ENCODE measurements at regions not wholly inside any gene's neighbourhood (a gene's known extent, or its start where the extent isn't known, plus 50 kb on each side); places are given as distances from the start of the nearest gene placed in this dataset.

- H3K23ac ChIP-seq (ENCODE audit: low read length in 2 of 2): no peak overlapping the region
- no peak for DNase-seq
- no peak overlapping the region for H3K4me2 ChIP-seq (ENCODE audit: low read length, poor library complexity, severe bottlenecking)
- H2BK5ac ChIP-seq (ENCODE audit: low read depth, low read length, poor library complexity, severe bottlenecking): no peak overlapping the region
- no peaks in the 10 kb centered on the region for H3K79me1 ChIP-seq (replicated peaks; ENCODE audit: low read length, poor library complexity, severe bottlenecking)
- H3K4ac ChIP-seq (ENCODE audit: low read depth in 1 of 2, low read length in 2 of 2): no peak overlapping the region
- no peak overlapping the region for H3K27ac ChIP-seq (ENCODE audit: low read length, poor library complexity, severe bottlenecking)
- no peaks in the 10 kb centered on the region for H3K36me3 ChIP-seq (ENCODE audit: control insufficient read depth in 1 of 2, insufficient read depth in 2 of 2, low read depth in 1 of 2, low read length in 2 of 2)
- H3K4me3 ChIP-seq (ENCODE audit: insufficient read depth in 1 of 2, low read depth in 1 of 2, low read length in 2 of 2): no peak overlapping the region
- H2BK15ac ChIP-seq (ENCODE audit: low read depth, poor library complexity, severe bottlenecking): no peak overlapping the region
- H3K4me1 ChIP-seq (ENCODE audit: control insufficient read depth, insufficient read depth, low read depth, low read length): no peaks in the 10 kb centered on the region
- no peak overlapping the region for H4K91ac ChIP-seq (ENCODE audit: low read length)
- WGBS: 86% methylated on average over 3 of the region's 3 CpGs
- no peak overlapping the region for H2AK5ac ChIP-seq (ENCODE audit: low read length, severe bottlenecking)
- H3K9ac ChIP-seq (ENCODE audit: low read length): no peak overlapping the region
- no peak overlapping the region for H3K14ac ChIP-seq (ENCODE audit: low read length in 2 of 2)
- H4K8ac ChIP-seq (ENCODE audit: low read length): no peak overlapping the region
- H2BK120ac ChIP-seq (ENCODE audit: low read depth, low read length): no peak overlapping the region
- no peak overlapping the region for H3K18ac ChIP-seq (ENCODE audit: low read depth in 1 of 2, low read length in 2 of 2)
- no peak overlapping the region for H2AFZ ChIP-seq (ENCODE audit: low read depth, low read length)
- H2BK12ac ChIP-seq (ENCODE audit: low read length in 2 of 2): no peak overlapping the region
- no peaks in the 10 kb centered on the region for H3K27me3 ChIP-seq (ENCODE audit: control insufficient read depth in 1 of 2, insufficient read depth in 1 of 2, low read length in 2 of 2)
- H3K9me3 ChIP-seq (ENCODE audit: control insufficient read depth, low read length): no peaks in the 10 kb centered on the region
These were observed 349.6 kb downstream of the TFEC start for GRCh38 chr7:115680921-115681320.

- H2BK12ac ChIP-seq (ENCODE audit: low read length in 2 of 2): no peak overlapping the region
- no peak overlapping the region for H3K18ac ChIP-seq (ENCODE audit: low read depth in 1 of 2, low read length in 2 of 2)
- H2BK5ac ChIP-seq (ENCODE audit: low read depth, low read length, poor library complexity, severe bottlenecking): no peak overlapping the region
- no peaks in the 10 kb centered on the region for H3K79me1 ChIP-seq (replicated peaks; ENCODE audit: low read length, poor library complexity, severe bottlenecking)
- H2AK5ac ChIP-seq (ENCODE audit: low read length, severe bottlenecking): no peak overlapping the region
- DNase-seq: peak; percentile 48
- H3K9me3 ChIP-seq (ENCODE audit: control insufficient read depth, low read length): no peaks in the 10 kb centered on the region
- no peak overlapping the region for H3K14ac ChIP-seq (ENCODE audit: low read length in 2 of 2)
- no peaks in the 10 kb centered on the region for H3K4me1 ChIP-seq (ENCODE audit: control insufficient read depth, insufficient read depth, low read depth, low read length)
- 0% methylated on average over 1 of the region's 2 CpGs for WGBS
- H2AFZ ChIP-seq (ENCODE audit: low read depth, low read length): no peak overlapping the region
- H3K27me3 ChIP-seq (ENCODE audit: control insufficient read depth in 1 of 2, insufficient read depth in 1 of 2, low read length in 2 of 2): no peaks in the 10 kb centered on the region
- no peaks in the 10 kb centered on the region for H3K36me3 ChIP-seq (ENCODE audit: control insufficient read depth in 1 of 2, insufficient read depth in 2 of 2, low read depth in 1 of 2, low read length in 2 of 2)
- no peak overlapping the region for H3K23ac ChIP-seq (ENCODE audit: low read length in 2 of 2)
- no peak overlapping the region for H3K9ac ChIP-seq (ENCODE audit: low read length)
- H4K91ac ChIP-seq (ENCODE audit: low read length): no peak overlapping the region
- H3K4ac ChIP-seq (ENCODE audit: low read depth in 1 of 2, low read length in 2 of 2): no peak overlapping the region
- H3K27ac ChIP-seq (ENCODE audit: low read length, poor library complexity, severe bottlenecking): no peak overlapping the region
- no peak overlapping the region for H2BK15ac ChIP-seq (ENCODE audit: low read depth, poor library complexity, severe bottlenecking)
- H3K4me2 ChIP-seq (ENCODE audit: low read length, poor library complexity, severe bottlenecking): no peak overlapping the region
- H2BK120ac ChIP-seq (ENCODE audit: low read depth, low read length): no peak overlapping the region
- H4K8ac ChIP-seq (ENCODE audit: low read length): no peak overlapping the region
- no peak overlapping the region for H3K4me3 ChIP-seq (ENCODE audit: insufficient read depth in 1 of 2, low read depth in 1 of 2, low read length in 2 of 2)
These were observed 350.6 kb downstream of the TFEC start for GRCh38 chr7:115679976-115680375.

- Histone ChIP-seq H2BK12ac (ENCODE audit: low read length in 2 of 2) (no peak overlapping the region), H3K79me1 (replicated peaks; ENCODE audit: low read length, poor library complexity, severe bottlenecking) (no peaks in the 10 kb centered on the region), H4K8ac (ENCODE audit: low read length) (no peak overlapping the region), H4K91ac (ENCODE audit: low read length) (no peak overlapping the region), H3K27me3 (ENCODE audit: control insufficient read depth in 1 of 2, insufficient read depth in 1 of 2, low read length in 2 of 2) (no peaks in the 10 kb centered on the region), H3K23ac (ENCODE audit: low read length in 2 of 2) (no peak overlapping the region), H2BK5ac (ENCODE audit: low read depth, low read length, poor library complexity, severe bottlenecking) (no peak overlapping the region), H3K4ac (ENCODE audit: low read depth in 1 of 2, low read length in 2 of 2) (no peak overlapping the region), H3K9me3 (ENCODE audit: control insufficient read depth, low read length) (no peaks in the 10 kb centered on the region), H3K14ac (ENCODE audit: low read length in 2 of 2) (no peak overlapping the region), H3K4me3 (ENCODE audit: insufficient read depth in 1 of 2, low read depth in 1 of 2, low read length in 2 of 2) (no peak overlapping the region), H2BK15ac (ENCODE audit: low read depth, poor library complexity, severe bottlenecking) (no peak overlapping the region), H3K4me1 (ENCODE audit: control insufficient read depth, insufficient read depth, low read depth, low read length) (no peaks in the 10 kb centered on the region), H3K36me3 (ENCODE audit: control insufficient read depth in 1 of 2, insufficient read depth in 2 of 2, low read depth in 1 of 2, low read length in 2 of 2) (no peaks in the 10 kb centered on the region), H3K4me2 (ENCODE audit: low read length, poor library complexity, severe bottlenecking) (no peak overlapping the region), H2BK120ac (ENCODE audit: low read depth, low read length) (no peak overlapping the region), H2AK5ac (ENCODE audit: low read length, severe bottlenecking) (no peak overlapping the region), H3K27ac (ENCODE audit: low read length, poor library complexity, severe bottlenecking) (no peak overlapping the region), H3K18ac (ENCODE audit: low read depth in 1 of 2, low read length in 2 of 2) (no peak overlapping the region), H2AFZ (ENCODE audit: low read depth, low read length) (no peak overlapping the region), H3K9ac (ENCODE audit: low read length) (no peak overlapping the region)
- DNase-seq: no peak
- WGBS: 96% methylated on average over 4 of the region's 4 CpGs
These were observed 351.1 kb downstream of the TFEC start for GRCh38 chr7:115679423-115679822.

- Histone ChIP-seq H3K4ac (ENCODE audit: low read depth in 1 of 2, low read length in 2 of 2) (no peak overlapping the region), H3K18ac (ENCODE audit: low read depth in 1 of 2, low read length in 2 of 2) (no peak overlapping the region), H3K36me3 (ENCODE audit: control insufficient read depth in 1 of 2, insufficient read depth in 2 of 2, low read depth in 1 of 2, low read length in 2 of 2) (no peaks in the 10 kb centered on the region), H3K27ac (ENCODE audit: low read length, poor library complexity, severe bottlenecking) (no peak overlapping the region), H2AFZ (ENCODE audit: low read depth, low read length) (no peak overlapping the region), H3K9ac (ENCODE audit: low read length) (peak overlapping the region; percentile 58), H2BK120ac (ENCODE audit: low read depth, low read length) (no peak overlapping the region), H3K14ac (ENCODE audit: low read length in 2 of 2) (no peak overlapping the region), H3K4me1 (ENCODE audit: control insufficient read depth, insufficient read depth, low read depth, low read length) (no peaks in the 10 kb centered on the region), H2BK15ac (ENCODE audit: low read depth, poor library complexity, severe bottlenecking) (no peak overlapping the region), H2AK5ac (ENCODE audit: low read length, severe bottlenecking) (no peak overlapping the region), H2BK12ac (ENCODE audit: low read length in 2 of 2) (no peak overlapping the region), H4K8ac (ENCODE audit: low read length) (no peak overlapping the region), H3K9me3 (ENCODE audit: control insufficient read depth, low read length) (no peaks in the 10 kb centered on the region), H3K79me1 (replicated peaks; ENCODE audit: low read length, poor library complexity, severe bottlenecking) (no peaks in the 10 kb centered on the region), H3K4me2 (ENCODE audit: low read length, poor library complexity, severe bottlenecking) (no peak overlapping the region), H4K91ac (ENCODE audit: low read length) (no peak overlapping the region), H3K4me3 (ENCODE audit: insufficient read depth in 1 of 2, low read depth in 1 of 2, low read length in 2 of 2) (peak overlapping the region in 1 of 2 experiments; percentile 53), H2BK5ac (ENCODE audit: low read depth, low read length, poor library complexity, severe bottlenecking) (no peak overlapping the region), H3K23ac (ENCODE audit: low read length in 2 of 2) (no peak overlapping the region), H3K27me3 (ENCODE audit: control insufficient read depth in 1 of 2, insufficient read depth in 1 of 2, low read length in 2 of 2) (no peaks in the 10 kb centered on the region)
- DNase-seq: peak; percentile 24
- 76% methylated on average over 12 of the region's 12 CpGs for WGBS
These were observed 352.2 kb downstream of the TFEC start for GRCh38 chr7:115678086-115678982.
